ENCODE measurements at regions not wholly inside any gene's neighbourhood (a gene's known extent, or its start where the extent isn't known, plus 50 kb on each side); places are given as distances from the start of the nearest gene placed in this dataset.

DNA sequence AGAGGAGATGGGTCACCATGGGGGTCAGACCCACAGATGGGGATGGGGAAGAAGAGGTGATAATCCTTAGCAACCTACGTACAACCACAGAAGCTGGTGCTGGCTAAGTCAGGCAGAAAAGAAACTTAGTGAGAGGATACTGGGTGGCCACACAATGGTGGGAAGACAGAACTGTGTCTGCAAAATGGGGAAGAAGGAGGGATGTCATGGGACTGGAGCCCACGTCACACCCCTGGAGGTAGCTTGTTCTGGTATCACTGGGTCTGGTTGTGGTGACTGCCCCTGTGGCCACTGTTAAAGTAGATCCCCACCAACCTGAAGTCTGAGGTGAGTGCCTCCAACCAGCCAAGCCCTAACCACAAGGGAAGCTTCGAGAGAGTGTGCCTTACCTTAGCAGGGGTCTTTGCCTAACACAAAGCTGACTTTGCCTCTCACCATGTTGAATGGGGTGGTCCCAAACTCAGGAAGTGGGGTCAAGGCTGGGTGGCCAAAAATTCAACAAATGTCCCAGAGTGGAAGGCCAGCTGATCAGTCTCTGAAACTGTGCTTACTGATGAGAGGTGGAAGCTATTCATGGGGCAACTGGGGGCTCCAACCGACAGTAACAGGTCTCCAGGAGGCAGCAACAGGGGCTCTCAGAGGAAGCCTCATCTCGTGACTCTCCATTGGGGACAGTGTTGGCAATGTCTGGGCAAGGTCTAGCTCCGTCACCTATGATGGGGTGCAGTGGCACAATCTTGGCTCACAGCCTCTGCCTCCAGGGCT is 64.8 kb upstream of the SLC1A4 start:
- TF ChIP-seq, protein P1, sequence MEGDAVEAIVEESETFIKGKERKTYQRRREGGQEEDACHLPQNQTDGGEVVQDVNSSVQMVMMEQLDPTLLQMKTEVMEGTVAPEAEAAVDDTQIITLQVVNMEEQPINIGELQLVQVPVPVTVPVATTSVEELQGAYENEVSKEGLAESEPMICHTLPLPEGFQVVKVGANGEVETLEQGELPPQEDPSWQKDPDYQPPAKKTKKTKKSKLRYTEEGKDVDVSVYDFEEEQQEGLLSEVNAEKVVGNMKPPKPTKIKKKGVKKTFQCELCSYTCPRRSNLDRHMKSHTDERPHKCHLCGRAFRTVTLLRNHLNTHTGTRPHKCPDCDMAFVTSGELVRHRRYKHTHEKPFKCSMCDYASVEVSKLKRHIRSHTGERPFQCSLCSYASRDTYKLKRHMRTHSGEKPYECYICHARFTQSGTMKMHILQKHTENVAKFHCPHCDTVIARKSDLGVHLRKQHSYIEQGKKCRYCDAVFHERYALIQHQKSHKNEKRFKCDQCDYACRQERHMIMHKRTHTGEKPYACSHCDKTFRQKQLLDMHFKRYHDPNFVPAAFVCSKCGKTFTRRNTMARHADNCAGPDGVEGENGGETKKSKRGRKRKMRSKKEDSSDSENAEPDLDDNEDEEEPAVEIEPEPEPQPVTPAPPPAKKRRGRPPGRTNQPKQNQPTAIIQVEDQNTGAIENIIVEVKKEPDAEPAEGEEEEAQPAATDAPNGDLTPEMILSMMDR (IDR thresholded peaks at IDR 0.05): no peak
- TF ChIP-seq POLR2A (IDR thresholded peaks at IDR 0.05): no peak
